Neural cell (in vitro differentiated cells): ENCODE measurements at regions not wholly inside any gene's neighbourhood (a gene's known extent, or its start where the extent isn't known, plus 50 kb on each side); places are given as distances from the start of the nearest gene placed in this dataset.

Source experiments
- EP300 ChIP-seq: fragments of 450-650 bp; conservative IDR thresholded peaks from 2 replicates; pipeline ENCODE4 v1.6.1; 2014; ENCODE audit warnings: antibody characterized with exemption, mild to moderate bottlenecking, moderate library complexity; ENCODE audit not compliant: poor library complexity, severe bottlenecking
- TF ChIP-seq, protein P1 (sequence below): fragments of 450-650 bp; IDR thresholded peaks from 2 replicates; pipeline ENCODE4 v1.5.1; 2014; ENCODE audit warnings: antibody characterized with exemption, mild to moderate bottlenecking, moderate library complexity; ENCODE audit not compliant: poor library complexity, severe bottlenecking

DNA sequence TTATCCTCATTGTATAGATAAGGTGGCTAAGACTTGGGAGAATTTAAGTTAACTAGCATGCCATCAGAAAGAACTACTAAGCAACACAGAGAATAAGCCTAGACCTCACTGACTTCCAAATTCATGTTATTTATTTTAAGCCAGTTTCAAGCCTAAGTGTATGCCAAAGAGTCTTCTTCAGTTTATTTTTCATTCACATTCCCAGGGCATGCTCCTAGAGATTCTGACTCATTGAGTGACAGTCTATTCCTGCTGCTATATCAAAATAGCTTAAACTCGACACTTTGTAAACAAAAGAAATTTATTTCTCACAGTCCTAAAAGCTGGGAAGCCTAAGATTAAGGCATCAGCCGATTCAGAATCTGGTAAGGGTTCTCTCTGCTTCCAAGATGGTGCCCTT, 467.1 kb downstream of the MBD2 start:
- no peak for TF ChIP-seq EP300
- TF ChIP-seq, protein P1, sequence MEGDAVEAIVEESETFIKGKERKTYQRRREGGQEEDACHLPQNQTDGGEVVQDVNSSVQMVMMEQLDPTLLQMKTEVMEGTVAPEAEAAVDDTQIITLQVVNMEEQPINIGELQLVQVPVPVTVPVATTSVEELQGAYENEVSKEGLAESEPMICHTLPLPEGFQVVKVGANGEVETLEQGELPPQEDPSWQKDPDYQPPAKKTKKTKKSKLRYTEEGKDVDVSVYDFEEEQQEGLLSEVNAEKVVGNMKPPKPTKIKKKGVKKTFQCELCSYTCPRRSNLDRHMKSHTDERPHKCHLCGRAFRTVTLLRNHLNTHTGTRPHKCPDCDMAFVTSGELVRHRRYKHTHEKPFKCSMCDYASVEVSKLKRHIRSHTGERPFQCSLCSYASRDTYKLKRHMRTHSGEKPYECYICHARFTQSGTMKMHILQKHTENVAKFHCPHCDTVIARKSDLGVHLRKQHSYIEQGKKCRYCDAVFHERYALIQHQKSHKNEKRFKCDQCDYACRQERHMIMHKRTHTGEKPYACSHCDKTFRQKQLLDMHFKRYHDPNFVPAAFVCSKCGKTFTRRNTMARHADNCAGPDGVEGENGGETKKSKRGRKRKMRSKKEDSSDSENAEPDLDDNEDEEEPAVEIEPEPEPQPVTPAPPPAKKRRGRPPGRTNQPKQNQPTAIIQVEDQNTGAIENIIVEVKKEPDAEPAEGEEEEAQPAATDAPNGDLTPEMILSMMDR = no peak
